ENCODE measurements at regions not wholly inside any gene's neighbourhood (a gene's known extent, or its start where the extent isn't known, plus 50 kb on each side); places are given as distances from the start of the nearest gene placed in this dataset.
A peak's percentile ranks its signal among the peaks of the same experiment; 100 is the strongest.
"Not testable (repeated sequence)": the region's sequence is repeated elsewhere in the genome, so short reads cannot be mapped to it uniquely, and the experiment has no call there.

DNA sequence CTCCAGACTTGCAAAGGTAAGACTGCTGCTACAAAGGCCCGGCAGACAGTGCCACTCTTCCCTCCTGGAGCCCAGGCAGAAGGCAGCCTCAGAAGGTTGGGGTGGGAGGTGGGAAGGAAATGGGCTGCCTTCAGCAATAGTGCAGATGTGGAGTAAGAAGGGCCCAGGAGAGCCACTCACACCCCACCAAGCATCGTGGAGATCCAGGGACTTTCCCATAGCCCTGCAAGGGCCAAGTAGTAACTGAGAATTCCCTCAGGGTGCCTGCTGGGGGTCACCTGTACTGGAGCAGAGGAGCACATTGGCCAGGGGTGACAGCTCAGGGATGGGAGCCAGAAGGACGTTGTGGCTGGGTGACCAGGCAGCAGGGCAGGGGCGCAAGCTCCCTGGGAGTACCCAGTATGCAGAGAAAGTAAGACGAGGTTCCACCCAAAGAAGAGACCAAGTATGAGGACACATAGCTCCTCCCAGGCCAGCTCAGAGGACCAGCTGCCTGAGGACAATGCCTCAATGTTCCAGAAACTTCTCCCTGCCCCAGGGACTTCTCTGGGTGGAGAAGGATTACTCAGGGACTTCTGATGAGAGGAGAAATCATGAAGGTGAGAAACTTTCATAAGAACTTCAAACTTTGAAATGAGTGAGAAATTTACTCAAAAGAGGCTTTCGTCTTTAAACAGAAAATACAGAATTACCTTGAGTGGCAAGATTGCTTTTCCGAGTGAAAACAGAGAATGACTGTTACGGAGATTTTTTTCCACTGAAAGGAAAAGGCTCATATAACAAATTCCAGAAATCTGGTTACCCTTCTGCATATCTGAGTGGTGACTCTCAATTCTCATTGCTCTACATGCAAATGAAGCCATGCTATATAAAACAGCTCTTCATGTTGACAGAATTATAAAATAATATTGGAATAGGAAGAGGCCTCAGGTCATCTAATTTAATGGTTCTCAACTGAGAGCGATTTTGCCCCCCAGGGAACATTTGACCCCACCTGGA, 87.9 kb upstream of the TRIO start:
- no peak for DNase-seq (ENCODE audit: low spot score)

DNA sequence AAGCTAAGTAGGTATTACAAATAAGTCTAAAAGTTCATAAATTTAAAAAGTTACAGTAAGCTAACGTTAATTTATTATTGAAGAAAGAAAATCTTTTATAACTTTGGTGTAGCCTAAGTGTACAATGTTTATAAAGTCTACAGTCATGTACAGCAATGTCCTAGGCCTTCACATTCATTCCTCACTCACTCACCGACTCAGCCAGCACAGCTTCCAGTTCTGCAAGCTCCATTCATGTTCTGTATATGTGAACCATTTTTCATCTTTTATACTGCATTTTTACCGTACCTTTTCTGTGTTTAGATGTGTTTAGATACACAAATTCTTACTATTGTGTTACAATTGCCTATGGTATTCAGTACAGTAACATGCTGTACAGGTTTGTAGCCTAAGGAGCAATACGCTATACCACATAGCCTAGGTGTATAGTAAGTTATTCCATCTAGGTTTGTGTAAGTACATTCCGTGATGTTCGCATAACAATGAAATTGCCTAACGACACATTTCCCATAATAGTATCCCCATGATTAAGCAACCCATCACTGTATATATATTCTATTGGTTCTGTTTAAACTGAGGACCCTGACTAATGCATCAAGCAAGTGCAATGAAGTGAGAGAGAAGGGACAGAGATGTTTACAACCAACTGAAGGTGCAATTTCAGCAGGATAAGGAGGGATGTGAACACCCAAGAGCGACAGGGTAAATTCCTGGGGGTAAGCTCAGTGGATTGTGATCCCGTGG, 88.9 kb upstream of the TRIO start:
- DNase-seq (ENCODE audit: low spot score), result no peak

GRCh38 chr5:14050821-14051220, 92.3 kb upstream of the TRIO start:
- DNase-seq (ENCODE audit: low spot score), result no peak

- DNase-seq (ENCODE audit: low spot score), result no peak
Observed at GRCh38 chr5:14048434-14048833, 94.7 kb upstream of the TRIO start.

DNA sequence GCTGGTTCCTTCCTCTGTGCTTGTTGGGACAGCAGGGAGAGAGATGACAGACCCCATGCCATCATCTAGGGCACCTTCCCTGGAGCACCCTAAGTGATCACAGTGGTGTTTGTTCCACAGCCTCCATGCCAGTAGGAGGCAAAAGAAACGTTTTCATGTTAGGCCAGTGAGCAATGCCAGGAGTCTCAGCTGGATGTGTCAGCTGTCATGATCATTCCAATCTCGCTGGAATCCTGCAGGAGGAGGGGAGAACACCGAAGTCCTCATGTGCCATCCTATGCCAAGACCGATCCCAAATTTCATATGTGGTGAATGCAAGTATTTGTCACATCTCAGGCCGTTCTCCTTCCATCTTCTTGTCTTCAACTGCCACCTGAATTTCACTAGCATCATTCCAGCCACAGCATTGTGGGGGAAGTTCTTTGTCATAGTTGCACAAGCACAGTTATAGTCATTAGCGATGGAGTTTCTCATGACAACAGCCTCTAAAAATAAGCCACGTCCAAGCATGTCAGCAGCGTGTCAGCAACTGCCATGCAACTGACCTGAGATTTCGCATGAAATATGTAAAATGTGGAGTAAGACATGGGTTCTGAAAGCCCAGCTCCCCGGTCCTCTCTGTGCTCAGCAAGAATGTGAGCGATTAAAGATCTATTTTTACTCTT, 97.2 kb upstream of the DNAH5 start:
- no peak for DNase-seq (ENCODE audit: low spot score)

- peak; percentile 65 for DNase-seq (ENCODE audit: low spot score)
Observed at GRCh38 chr5:14040542-14040941, 96.1 kb upstream of the DNAH5 start.

- no peak for DNase-seq (ENCODE audit: low spot score)
Observed at GRCh38 chr5:14039576-14039975, 95.1 kb upstream of the DNAH5 start.

DNA sequence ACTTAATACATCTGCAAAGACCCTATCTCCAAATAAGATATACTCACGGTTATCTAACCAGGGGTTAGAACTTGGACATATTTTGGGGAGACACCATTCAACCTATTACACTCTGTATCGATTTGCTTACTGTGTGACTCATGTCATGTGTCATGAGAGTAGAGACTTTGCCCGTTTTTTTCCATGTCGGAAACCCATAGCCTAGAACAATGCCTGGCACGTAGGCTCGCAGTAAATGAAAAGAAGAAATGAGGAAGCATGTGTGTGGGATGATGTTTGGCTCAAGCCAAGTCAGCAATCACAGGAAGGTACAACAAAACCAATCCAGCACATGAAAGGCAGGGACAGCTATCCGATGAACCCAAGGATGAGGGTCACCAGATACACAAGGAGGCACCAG, 94.6 kb upstream of the DNAH5 start:
- no peak for DNase-seq (ENCODE audit: low spot score)

DNA sequence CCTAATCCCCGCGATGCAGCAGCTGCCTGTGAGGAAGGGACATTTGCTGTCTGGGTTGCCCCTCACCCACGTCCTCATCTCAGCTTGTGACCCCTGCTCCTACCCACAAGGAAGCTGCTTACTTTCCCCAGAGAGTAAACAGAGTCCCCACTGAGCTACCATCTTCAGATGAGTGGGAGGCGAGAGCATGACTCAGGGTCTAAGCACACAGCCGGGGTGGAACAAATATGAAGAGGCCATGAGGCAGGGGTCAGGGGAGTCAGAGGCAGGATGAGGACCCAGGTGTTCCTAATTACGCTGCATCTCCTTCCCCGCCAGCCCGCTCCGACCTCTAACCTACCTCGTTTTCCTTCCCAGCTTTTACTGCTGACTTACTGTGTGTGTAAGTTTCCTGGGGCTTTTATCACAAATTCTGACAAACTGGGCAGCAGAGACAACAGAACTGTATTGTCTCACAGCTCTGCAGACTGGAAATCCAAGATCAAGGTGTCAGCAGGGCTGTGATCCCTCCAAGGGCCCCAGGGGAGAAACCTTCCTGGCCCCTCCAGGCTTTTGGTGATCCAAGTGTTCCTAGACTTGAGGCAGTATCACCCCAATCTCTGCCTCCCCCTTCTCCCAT, 94.0 kb upstream of the DNAH5 start:
- no peak for DNase-seq (ENCODE audit: low spot score)

DNA sequence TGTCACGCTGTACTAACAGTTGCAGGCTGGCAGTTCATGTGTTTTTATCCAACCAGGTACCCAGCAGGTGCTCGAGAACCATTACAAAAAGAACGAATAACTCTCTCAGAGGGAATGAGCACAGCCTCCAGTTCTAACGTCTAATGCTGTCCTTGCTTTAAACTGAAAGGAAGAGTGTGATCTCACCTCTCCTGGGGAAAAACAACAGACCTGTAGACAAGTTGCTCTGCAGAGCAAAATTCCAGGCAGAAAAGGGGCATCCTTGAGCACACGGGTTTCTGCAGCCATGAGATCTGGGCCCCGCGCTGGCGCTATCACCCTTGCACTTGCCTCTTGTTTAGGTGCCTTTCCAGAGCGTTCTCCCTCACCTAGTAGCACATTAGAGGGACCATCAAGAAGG, 92.5 kb upstream of the DNAH5 start:
- DNase-seq (ENCODE audit: low spot score), result no peak

DNA sequence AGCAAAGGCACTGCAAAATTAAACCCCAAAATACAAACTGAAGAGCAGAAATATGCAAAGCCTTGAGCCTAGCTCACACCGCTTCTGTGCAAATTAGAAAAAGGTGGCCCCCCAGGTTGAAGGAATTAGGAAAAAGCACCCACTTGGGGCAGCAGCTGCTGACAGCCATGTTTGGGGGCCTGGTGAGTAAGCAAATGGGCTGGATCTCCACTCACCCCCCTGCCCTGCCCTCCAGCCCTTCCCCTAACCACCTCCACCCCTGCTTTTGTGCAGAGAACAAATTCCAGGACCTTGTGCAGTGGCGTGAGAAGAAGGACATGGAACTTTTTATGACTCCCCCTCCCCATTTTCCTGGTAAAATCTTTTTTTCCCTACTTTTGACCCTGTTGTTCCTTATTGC, 92.0 kb upstream of the DNAH5 start:
- no peak for DNase-seq (ENCODE audit: low spot score)

GRCh38 chr5:14035859-14036503, 91.5 kb upstream of the DNAH5 start:
- no peak for DNase-seq (ENCODE audit: low spot score)

DNA sequence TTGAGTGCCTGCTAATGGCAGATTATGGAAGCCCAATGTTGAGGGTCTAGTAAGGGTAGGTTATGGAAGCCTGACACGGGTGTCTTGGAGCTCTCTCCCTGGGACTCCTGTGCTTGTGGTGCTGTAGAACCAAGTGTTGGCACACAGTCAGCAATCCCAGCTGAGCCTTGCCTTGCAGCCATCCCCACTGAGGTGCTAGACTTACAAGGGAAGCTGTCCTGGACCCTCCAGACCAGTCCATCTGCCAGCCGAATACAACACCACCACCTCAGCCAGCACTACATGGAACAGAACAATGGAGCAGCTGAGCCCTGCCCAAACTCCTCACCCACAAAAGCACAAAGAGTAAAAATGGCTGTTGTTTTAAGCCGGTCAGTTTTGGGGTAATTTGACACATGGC, 90.5 kb upstream of the DNAH5 start:
- DNase-seq (ENCODE audit: low spot score), result no peak

GRCh38 chr5:14032918-14033317, 88.4 kb upstream of the DNAH5 start:
- no peak for DNase-seq (ENCODE audit: low spot score)

DNA sequence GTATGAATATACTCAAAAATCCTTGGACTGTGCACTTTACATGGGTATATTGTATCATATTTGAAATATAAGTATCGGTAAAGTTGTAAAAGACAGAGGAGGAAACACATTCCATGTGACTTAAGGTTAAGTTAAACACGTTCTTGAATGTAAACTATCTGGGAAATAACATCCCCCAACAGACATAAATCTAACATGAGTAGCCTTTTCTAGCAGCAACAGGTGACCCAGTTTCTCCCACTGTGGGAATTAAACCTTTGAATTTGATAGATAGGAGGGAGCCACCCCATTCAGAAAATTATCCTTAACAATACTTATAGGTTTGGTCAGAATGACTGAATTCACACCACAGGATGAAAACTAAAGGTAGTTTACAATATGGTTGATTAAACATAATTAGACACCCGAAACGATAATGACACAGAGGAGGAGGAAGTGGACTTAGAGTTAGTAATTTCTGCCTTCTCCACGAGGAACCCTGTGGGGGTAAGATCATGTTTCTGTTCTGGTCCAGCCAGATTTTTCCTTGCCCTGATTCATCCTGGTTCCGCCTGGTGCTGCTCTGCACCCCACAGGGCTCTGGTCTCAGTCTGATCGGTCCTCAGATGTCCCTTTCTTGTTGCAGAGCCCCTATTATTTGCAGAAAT, 84.6 kb upstream of the DNAH5 start:
- DNase-seq (ENCODE audit: low spot score), result no peak

DNA sequence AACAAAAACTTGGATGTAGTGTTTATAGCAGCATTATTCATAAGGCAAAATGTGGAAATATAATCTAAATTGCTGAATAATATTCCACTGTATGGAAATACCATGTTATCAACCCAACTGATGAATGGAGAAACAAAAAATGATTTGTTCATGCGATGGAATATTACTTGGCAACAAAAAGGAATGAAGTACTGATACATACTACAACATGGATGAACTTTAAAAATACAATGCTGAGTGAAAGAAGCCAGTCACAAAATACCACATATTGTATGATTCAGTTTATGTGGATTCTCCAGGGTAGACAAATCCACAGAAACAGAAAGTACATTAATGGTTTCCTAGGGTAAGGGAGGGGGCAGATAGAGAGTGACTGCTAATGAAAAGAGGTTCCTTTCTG, 83.7 kb upstream of the DNAH5 start:
- no peak for DNase-seq (ENCODE audit: low spot score)

- DNase-seq (ENCODE audit: low spot score), result no peak
Observed at GRCh38 chr5:14025569-14026286, 81.2 kb upstream of the DNAH5 start.

- no peak for DNase-seq (ENCODE audit: low spot score)
Observed at GRCh38 chr5:14022971-14023370, 78.5 kb upstream of the DNAH5 start.

GRCh38 chr5:14020944-14021343, 76.5 kb upstream of the DNAH5 start:
- not testable (repeated sequence) for DNase-seq (ENCODE audit: low spot score)

- DNase-seq (ENCODE audit: low spot score), result no peak
Observed at GRCh38 chr5:14019768-14020290, 75.3 kb upstream of the DNAH5 start.
